Epithelial cell of esophagus (primary cell): ENCODE measurements at regions not wholly inside any gene's neighbourhood (a gene's known extent, or its start where the extent isn't known, plus 50 kb on each side); places are given as distances from the start of the nearest gene placed in this dataset.
A peak's percentile ranks its signal among the peaks of the same experiment; 100 is the strongest.

Source experiments
- DNase-seq: peaks from one replicate; pipeline ENCODE4 v3.0.0; 2010; ENCODE audit warnings: low read depth
- H3K4me3 ChIP-seq: 2 replicates; pipeline ENCODE4 v1.5.1; 2011; ENCODE audit warnings: mild to moderate bottlenecking, low read length, control low read depth
- CTCF ChIP-seq: IDR thresholded peaks from 2 replicates; pipeline ENCODE4 v1.5.1; 2011; ENCODE audit warnings: low read depth, mild to moderate bottlenecking, low read length, control low read depth, inconsistent platforms; ENCODE audit not compliant: insufficient read depth; ENCODE audit errors: missing control alignments

- DNase-seq = peak; percentile 7
- H3K4me3 ChIP-seq = no peak overlapping the region
- TF ChIP-seq CTCF = no peak
Observed at GRCh38 chr5:86748538-86749105, 130.9 kb downstream of the COX7C start.

- DNase-seq = peak; percentile 29
- no peak overlapping the region for H3K4me3 ChIP-seq
- TF ChIP-seq CTCF = no peak
Observed at GRCh38 chr5:86749841-86750240, 132.1 kb downstream of the COX7C start.

- no peak for DNase-seq
- no peak overlapping the region for H3K4me3 ChIP-seq
- TF ChIP-seq CTCF = no peak
Observed at GRCh38 chr5:86756839-86757238, 139.1 kb downstream of the COX7C start.

- TF ChIP-seq CTCF = no peak
- DNase-seq = peak; percentile 8
- no peak overlapping the region for H3K4me3 ChIP-seq
Observed at GRCh38 chr5:86757824-86758223, 140.1 kb downstream of the COX7C start.

- H3K4me3 ChIP-seq = no peak overlapping the region
- TF ChIP-seq CTCF = no peak
- no peak for DNase-seq
Observed at GRCh38 chr5:86760661-86761060, 142.9 kb downstream of the COX7C start.

- DNase-seq = no peak
- H3K4me3 ChIP-seq = no peak overlapping the region
- TF ChIP-seq CTCF = no peak
Observed at GRCh38 chr5:86763929-86764328, 146.2 kb downstream of the COX7C start.

- no peak overlapping the region for H3K4me3 ChIP-seq
- DNase-seq = no peak
- no peak for TF ChIP-seq CTCF
Observed at GRCh38 chr5:86765778-86766502, 148.2 kb downstream of the COX7C start.
